Astrocyte (in vitro differentiated cells and primary cell): ENCODE measurements at regions not wholly inside any gene's neighbourhood (a gene's known extent, or its start where the extent isn't known, plus 50 kb on each side); places are given as distances from the start of the nearest gene placed in this dataset.
"Not testable (repeated sequence)": the region's sequence is repeated elsewhere in the genome, so short reads cannot be mapped to it uniquely, and the experiment has no call there.

ENCODE experiments used
- DNase-seq: peaks from one replicate; pipeline ENCODE4 v3.0.0-alpha.2; 2010; ENCODE audit warnings: low read depth
- FAIRE-seq: peaks from 2 replicates; lab custom pipeline; 2011; peaks lifted over from hg19 to GRCh38; lab: Jason Lieb, UNC
- H2AFZ ChIP-seq: 2 replicates; pipeline ENCODE4 v1.6.0; 2012; ENCODE audit warnings: low read depth, low read length, inconsistent platforms
- H3K27ac ChIP-seq: 2 replicates; pipeline ENCODE4 v1.5.1; 2011; ENCODE audit warnings: low read depth, low read length, inconsistent platforms
- H3K27me3 ChIP-seq: 2 replicates; pipeline ENCODE4 v1.6.0; 2011; ENCODE audit warnings: low read length, inconsistent platforms; ENCODE audit not compliant: insufficient read depth
- H3K36me3 ChIP-seq: 2 replicates; pipeline ENCODE4 v1.5.1; 2011; ENCODE audit warnings: low read length, inconsistent platforms; ENCODE audit not compliant: insufficient read depth
- H3K4me1 ChIP-seq: 2 replicates; pipeline ENCODE4 v1.5.1; 2011; ENCODE audit warnings: low read length, inconsistent platforms; ENCODE audit not compliant: insufficient read depth
- H3K4me2 ChIP-seq: 2 replicates; pipeline ENCODE4 v1.6.0; 2012; ENCODE audit warnings: low read length, inconsistent platforms
- H3K4me3 ChIP-seq: 2 replicates; pipeline ENCODE4 v1.5.1; 2011; ENCODE audit warnings: low read depth, mild to moderate bottlenecking, low read length, inconsistent platforms; ENCODE audit not compliant: insufficient read depth
- H3K79me2 ChIP-seq: 2 replicates; pipeline ENCODE4 v1.6.0; 2012; ENCODE audit warnings: mild to moderate bottlenecking, low read length, inconsistent platforms; ENCODE audit not compliant: insufficient read depth
- H3K9ac ChIP-seq: 2 replicates; pipeline ENCODE4 v1.6.0; 2012; ENCODE audit warnings: mild to moderate bottlenecking, low read length, inconsistent platforms
- H3K9me3 ChIP-seq: 2 replicates; pipeline ENCODE4 v1.5.1; 2012; ENCODE audit warnings: low read depth, mild to moderate bottlenecking, low read length, inconsistent platforms; ENCODE audit not compliant: insufficient read depth
- H4K20me1 ChIP-seq: 2 replicates; pipeline ENCODE4 v1.6.0; 2012; ENCODE audit warnings: low read length, inconsistent platforms; ENCODE audit not compliant: insufficient read depth
- H3K27ac Mint-ChIP-seq: one replicate; pipeline ENCODE4 v1.8.0; 2021; ENCODE audit warnings: mild to moderate bottlenecking, mixed read lengths; ENCODE audit not compliant: unreplicated experiment
- H3K27me3 Mint-ChIP-seq: one replicate; pipeline ENCODE4 v1.8.0; 2021; ENCODE audit warnings: low read depth, mixed read lengths; ENCODE audit not compliant: unreplicated experiment
- H3K36me3 Mint-ChIP-seq: one replicate; pipeline ENCODE4 v1.8.0; 2021; ENCODE audit warnings: low read depth, mixed read lengths; ENCODE audit not compliant: unreplicated experiment
- H3K4me1 Mint-ChIP-seq: one replicate; pipeline ENCODE4 v1.8.0; 2021; ENCODE audit warnings: low read depth, mixed read lengths; ENCODE audit not compliant: unreplicated experiment
- H3K4me3 Mint-ChIP-seq: one replicate; pipeline ENCODE4 v1.8.0; 2021; ENCODE audit warnings: mild to moderate bottlenecking, moderate library complexity, mixed read lengths; ENCODE audit not compliant: unreplicated experiment
- H3K9me3 Mint-ChIP-seq: one replicate; pipeline ENCODE4 v1.8.0; 2021; ENCODE audit warnings: mild to moderate bottlenecking, mixed read lengths; ENCODE audit not compliant: unreplicated experiment
- EZH2 ChIP-seq: IDR thresholded peaks from 2 replicates; pipeline ENCODE4 v1.6.1; 2012; ENCODE audit warnings: mild to moderate bottlenecking, low read length, inconsistent platforms; ENCODE audit not compliant: insufficient read depth
- TF ChIP-seq, protein P1 (sequence below): IDR thresholded peaks from 2 replicates; pipeline ENCODE4 v1.5.1; 2011; ENCODE audit warnings: low read depth, mild to moderate bottlenecking, inconsistent platforms, low read length, moderate library complexity; ENCODE audit not compliant: insufficient read depth

DNA sequence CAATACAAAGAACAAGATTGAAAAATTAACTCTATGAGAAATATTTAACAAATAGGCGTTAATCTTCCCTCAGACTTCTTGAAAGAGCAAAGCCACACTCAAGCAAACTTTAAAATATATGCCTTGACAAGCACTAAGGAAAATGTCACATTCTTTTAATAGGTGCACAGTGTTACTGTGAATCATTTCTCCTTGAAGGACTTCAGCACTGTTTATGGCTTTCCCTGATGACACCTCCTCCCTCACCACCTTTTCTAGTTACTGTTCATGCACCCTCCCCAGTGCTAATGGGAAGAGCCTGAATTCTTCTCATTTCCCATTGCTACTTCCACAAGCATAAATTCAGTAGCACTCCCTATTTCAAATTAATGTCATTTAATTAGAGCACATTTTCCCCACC lies 299.5 kb upstream of the RRP15 start:
- DNase-seq, result no peak
- no peak overlapping the region for H3K4me2 ChIP-seq
- TF ChIP-seq, protein P1, sequence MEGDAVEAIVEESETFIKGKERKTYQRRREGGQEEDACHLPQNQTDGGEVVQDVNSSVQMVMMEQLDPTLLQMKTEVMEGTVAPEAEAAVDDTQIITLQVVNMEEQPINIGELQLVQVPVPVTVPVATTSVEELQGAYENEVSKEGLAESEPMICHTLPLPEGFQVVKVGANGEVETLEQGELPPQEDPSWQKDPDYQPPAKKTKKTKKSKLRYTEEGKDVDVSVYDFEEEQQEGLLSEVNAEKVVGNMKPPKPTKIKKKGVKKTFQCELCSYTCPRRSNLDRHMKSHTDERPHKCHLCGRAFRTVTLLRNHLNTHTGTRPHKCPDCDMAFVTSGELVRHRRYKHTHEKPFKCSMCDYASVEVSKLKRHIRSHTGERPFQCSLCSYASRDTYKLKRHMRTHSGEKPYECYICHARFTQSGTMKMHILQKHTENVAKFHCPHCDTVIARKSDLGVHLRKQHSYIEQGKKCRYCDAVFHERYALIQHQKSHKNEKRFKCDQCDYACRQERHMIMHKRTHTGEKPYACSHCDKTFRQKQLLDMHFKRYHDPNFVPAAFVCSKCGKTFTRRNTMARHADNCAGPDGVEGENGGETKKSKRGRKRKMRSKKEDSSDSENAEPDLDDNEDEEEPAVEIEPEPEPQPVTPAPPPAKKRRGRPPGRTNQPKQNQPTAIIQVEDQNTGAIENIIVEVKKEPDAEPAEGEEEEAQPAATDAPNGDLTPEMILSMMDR, result no peak
- TF ChIP-seq EZH2, result no peak
- no peaks in the 10 kb centered on the region for H3K4me1 ChIP-seq
- H4K20me1 ChIP-seq, result no peaks in the 10 kb centered on the region
- H2AFZ ChIP-seq, result no peak overlapping the region
- Mint-ChIP-seq H3K4me3 (no peak overlapping the region), H3K9me3 (peaks cover 2% of the 10 kb centered on the region), H3K4me1 (no peaks in the 10 kb centered on the region), H3K27me3 (no peaks in the 10 kb centered on the region), H3K36me3 (no peaks in the 10 kb centered on the region), H3K27ac (no peak overlapping the region)
- no peak for FAIRE-seq
- H3K36me3 ChIP-seq, result no peaks in the 10 kb centered on the region
- H3K27me3 ChIP-seq, result no peaks in the 10 kb centered on the region
- no peaks in the 10 kb centered on the region for H3K79me2 ChIP-seq
- no peak overlapping the region for H3K27ac ChIP-seq
- H3K9ac ChIP-seq, result no peak overlapping the region
- no peaks in the 10 kb centered on the region for H3K9me3 ChIP-seq
- no peak overlapping the region for H3K4me3 ChIP-seq

GRCh38 chr1:217989510-217989909 lies 295.6 kb upstream of the RRP15 start:
- Histone ChIP-seq H3K27me3 (no peaks in the 10 kb centered on the region), H4K20me1 (no peaks in the 10 kb centered on the region), H3K9ac (no peak overlapping the region), H3K36me3 (no peaks in the 10 kb centered on the region), H2AFZ (no peak overlapping the region), H3K9me3 (no peaks in the 10 kb centered on the region), H3K4me2 (no peak overlapping the region), H3K4me1 (no peaks in the 10 kb centered on the region), H3K4me3 (no peak overlapping the region), H3K79me2 (no peaks in the 10 kb centered on the region), H3K27ac (no peak overlapping the region)
- no peak overlapping the region for H3K27ac Mint-ChIP-seq
- H3K4me1 Mint-ChIP-seq, result no peaks in the 10 kb centered on the region
- TF ChIP-seq, protein P1, result no peak
- no peak for TF ChIP-seq EZH2
- no peak overlapping the region for H3K4me3 Mint-ChIP-seq
- no peak for DNase-seq
- H3K36me3 Mint-ChIP-seq, result no peaks in the 10 kb centered on the region
- no peaks in the 10 kb centered on the region for H3K27me3 Mint-ChIP-seq
- FAIRE-seq, result no peak
- H3K9me3 Mint-ChIP-seq, result no peaks in the 10 kb centered on the region

DNA sequence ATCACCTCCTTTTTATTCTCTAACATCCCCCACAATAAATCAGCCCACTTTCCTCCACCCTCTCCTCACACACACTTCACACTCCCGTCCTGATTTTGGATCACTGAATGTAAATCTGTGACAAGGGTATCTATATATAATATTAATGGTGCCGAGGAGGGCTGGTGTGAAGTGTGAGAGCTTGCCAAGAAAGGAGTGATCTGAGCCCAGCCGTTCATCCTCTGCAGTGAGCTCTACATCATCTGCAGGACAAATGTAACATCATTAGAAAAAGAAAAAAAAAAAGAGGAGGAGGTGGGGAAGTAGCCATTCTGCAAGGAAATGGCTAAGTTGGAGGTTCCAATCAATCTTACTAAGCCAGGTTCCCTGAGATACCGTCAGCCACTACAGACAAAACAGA lies 291.7 kb upstream of the RRP15 start:
- H3K4me2 ChIP-seq, result no peak overlapping the region
- no peak for FAIRE-seq

DNA sequence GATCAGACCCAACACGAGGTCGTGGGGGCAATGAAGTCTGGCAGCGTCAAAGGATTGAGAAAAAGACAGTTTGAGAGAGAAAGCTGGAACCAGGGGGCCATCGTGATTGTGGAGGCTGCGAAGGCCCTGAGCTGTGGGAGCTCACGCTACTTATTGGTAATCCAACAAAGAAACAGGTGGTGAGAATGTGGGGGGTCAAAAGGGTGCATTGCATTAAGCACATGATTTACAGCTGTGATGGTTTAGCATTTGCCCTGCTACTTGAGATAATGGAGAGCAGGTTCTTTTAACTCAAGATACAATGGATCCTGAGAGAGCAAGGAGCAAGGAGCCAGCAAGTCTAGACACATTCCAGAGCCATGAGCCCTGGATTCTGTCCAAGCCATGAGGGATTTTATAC lies 276.8 kb upstream of the RRP15 start:
- not testable (repeated sequence) for FAIRE-seq, H3K27me3 Mint-ChIP-seq, H3K36me3 Mint-ChIP-seq

More for the DNA sequence above, 291.7 kb upstream of the RRP15 start:
- Histone ChIP-seq H3K79me2 (no peaks in the 10 kb centered on the region), H3K27me3 (no peaks in the 10 kb centered on the region), H3K9me3 (no peaks in the 10 kb centered on the region), H3K36me3 (no peaks in the 10 kb centered on the region), H3K9ac (no peak overlapping the region), H3K27ac (no peak overlapping the region), H4K20me1 (no peaks in the 10 kb centered on the region), H2AFZ (no peak overlapping the region), H3K4me1 (no peaks in the 10 kb centered on the region), H3K4me3 (no peak overlapping the region)
- no peaks in the 10 kb centered on the region for H3K36me3 Mint-ChIP-seq
- TF ChIP-seq EZH2, result no peak
- TF ChIP-seq, protein P1, result no peak
- no peak for DNase-seq
- H3K9me3 Mint-ChIP-seq, result no peaks in the 10 kb centered on the region
- no peak overlapping the region for H3K4me3 Mint-ChIP-seq
- no peaks in the 10 kb centered on the region for H3K27me3 Mint-ChIP-seq
- H3K27ac Mint-ChIP-seq, result no peak overlapping the region
- no peaks in the 10 kb centered on the region for H3K4me1 Mint-ChIP-seq

More for the DNA sequence above, 276.8 kb upstream of the RRP15 start:
- H3K4me1 ChIP-seq, H3K27me3 ChIP-seq, DNase-seq, H3K9me3 ChIP-seq, H3K9ac ChIP-seq, H3K4me3 Mint-ChIP-seq, H4K20me1 ChIP-seq, H3K4me1 Mint-ChIP-seq, H3K27ac ChIP-seq, H3K9me3 Mint-ChIP-seq, H3K4me3 ChIP-seq, H3K4me2 ChIP-seq, H3K79me2 ChIP-seq, H3K36me3 ChIP-seq, H2AFZ ChIP-seq: not testable (repeated sequence)
- peak overlapping the region; percentile 50 for H3K27ac Mint-ChIP-seq
